Endothelial cell of umbilical vein (primary cell): ENCODE measurements at regions not wholly inside any gene's neighbourhood (a gene's known extent, or its start where the extent isn't known, plus 50 kb on each side); places are given as distances from the start of the nearest gene placed in this dataset.

Experiments used
- BruUV-seq: library from RNA; stranded (reverse); fragments of 400-500 nt; replicated peaks from 2 replicates; lab custom pipeline; 2021; lab: Mats Ljungman, UMichigan
- CTCF ChIA-PET: fragments of 300-600, 350-600 bp; sonication (Branson Sonifier 250); formaldehyde crosslinking; loops from one replicate; lab custom pipeline; 2021; ENCODE audit warnings: antibody characterized with exemption, inconsistent platforms; lab: Charles Lee
- POLR2A ChIA-PET: fragments of 300-600, 350-600 bp; sonication (Branson Sonifier 250); formaldehyde crosslinking; loops from one replicate; lab custom pipeline; 2021; ENCODE audit warnings: antibody characterized with exemption, inconsistent platforms; lab: Charles Lee
- DNase-seq: peaks from one replicate; pipeline ENCODE4 v3.0.0-alpha.2; 2011; ENCODE audit warnings: low read depth, low spot score
- FAIRE-seq: peaks from 2 replicates; lab custom pipeline; 2011; peaks lifted over from hg19 to GRCh38; lab: Jason Lieb, UNC
- H2AFZ ChIP-seq: 2 replicates; pipeline ENCODE4 v1.6.0; 2012; ENCODE audit warnings: low read depth, low read length, control low read depth, inconsistent platforms
- H3K27ac ChIP-seq: 2 replicates; pipeline ENCODE4 v1.5.1; 2011; ENCODE audit warnings: low read depth, mild to moderate bottlenecking, control low read depth, low read length, moderate library complexity; ENCODE audit not compliant: insufficient read depth
- H3K27me3 ChIP-seq, 2 experiments: 2 replicates each; pipeline versions ENCODE4 v1.6.0 to v1.6.1; 2011; ENCODE audit warnings: low read length in 2 of 2, mixed read lengths in 1 of 2; ENCODE audit not compliant: control insufficient read depth in 2 of 2, insufficient read depth in 2 of 2
- H3K36me3 ChIP-seq, 2 experiments: 2 replicates in 1 of 2; 3 replicates in 1 of 2; pipeline ENCODE4 v1.5.1; 2011; ENCODE audit warnings: low read length in 2 of 2, mild to moderate bottlenecking in 1 of 2, moderate library complexity in 1 of 2; ENCODE audit not compliant: control insufficient read depth in 2 of 2, insufficient read depth in 2 of 2; ENCODE audit errors: extremely low read depth in 1 of 2
- H3K4me1 ChIP-seq: 3 replicates; pipeline ENCODE4 v1.5.1; 2011; ENCODE audit warnings: mild to moderate bottlenecking, low read length; ENCODE audit not compliant: control insufficient read depth, insufficient read depth; ENCODE audit errors: extremely low read depth
- H3K4me2 ChIP-seq: 2 replicates; pipeline ENCODE4 v1.6.1; 2011; ENCODE audit warnings: low read length, control low read depth, mixed read lengths; ENCODE audit not compliant: insufficient read depth
- H3K4me3 ChIP-seq, 3 experiments: fragments of 200-600 bp in 1 of 3; sonication (generic), shearing (Covaris generic) in 1 of 3; replicated peaks in 1 of 3; 2 replicates each; pipeline ENCODE4 v1.5.1; 2011 to 2016; ENCODE audit warnings: control low read depth in 3 of 3, low read length in 3 of 3, mild to moderate bottlenecking in 2 of 3, inconsistent platforms in 1 of 3, low read depth in 1 of 3, moderate library complexity in 1 of 3; ENCODE audit not compliant: insufficient read depth in 1 of 3
- H3K79me2 ChIP-seq: 2 replicates; pipeline ENCODE4 v1.6.0; 2012; ENCODE audit warnings: low read length, inconsistent platforms; ENCODE audit not compliant: control insufficient read depth, insufficient read depth
- H3K9ac ChIP-seq: replicated peaks from 2 replicates; pipeline ENCODE3; 2011; ENCODE audit warnings: low read length, control low read depth; ENCODE audit not compliant: insufficient read depth; ENCODE audit errors: extremely low read depth
- H3K9me1 ChIP-seq: replicated peaks from 3 replicates; pipeline ENCODE4 v1.6.0; 2011; ENCODE audit warnings: mild to moderate bottlenecking, low read length; ENCODE audit not compliant: control insufficient read depth, insufficient read depth; ENCODE audit errors: extremely low read depth
- H3K9me3 ChIP-seq: replicated peaks from 2 replicates; pipeline ENCODE4 v1.5.1; 2012; ENCODE audit warnings: low read length, inconsistent platforms; ENCODE audit not compliant: control insufficient read depth, insufficient read depth
- H4K20me1 ChIP-seq: replicated peaks from 2 replicates; pipeline ENCODE3; 2011; ENCODE audit warnings: mild to moderate bottlenecking, low read length; ENCODE audit not compliant: control insufficient read depth, insufficient read depth; ENCODE audit errors: extremely low read depth
- EZH2 ChIP-seq: IDR thresholded peaks from 2 replicates; pipeline ENCODE4 v1.6.1; 2012; ENCODE audit warnings: borderline replicate concordance, low read depth, mild to moderate bottlenecking, moderate library complexity, low read length, inconsistent platforms; ENCODE audit not compliant: severe bottlenecking
- FOS ChIP-seq: IDR thresholded peaks from 2 replicates; pipeline ENCODE4 v1.6.1; 2011; ENCODE audit warnings: mild to moderate bottlenecking, low read length, moderate library complexity, borderline replicate concordance; ENCODE audit not compliant: insufficient read depth
- GATA2 ChIP-seq: IDR thresholded peaks from 2 replicates; pipeline ENCODE4 v1.7.0; 2011; ENCODE audit warnings: low read depth, mild to moderate bottlenecking, moderate library complexity, mixed read lengths, low read length; ENCODE audit not compliant: insufficient read length, insufficient read depth
- JUN ChIP-seq: IDR thresholded peaks from 2 replicates; pipeline ENCODE4 v1.6.1; 2011; ENCODE audit warnings: borderline replicate concordance, low read depth; ENCODE audit not compliant: insufficient read length, insufficient read depth
- POLR2A ChIP-seq: IDR thresholded peaks from 2 replicates; pipeline ENCODE4 v1.6.1; 2012; ENCODE audit warnings: low read depth, mild to moderate bottlenecking, control low read depth, low read length
- dilution Hi-C: fragments of 300-500 bp; cut with MboI; formaldehyde crosslinking; loops from one replicate; pipeline ENCODE4 v1.15.0; 2019; ENCODE audit warnings: low sequenced_read_pairs; ENCODE audit not compliant: extremely low pct_ligation_motif_present
- intact Hi-C: fragments of 100-400 bp; cut with micrococcal nuclease; formaldehyde crosslinking; loops from one replicate; pipeline ENCODE4 v1.10.0; 2022
- TF ChIP-seq, protein P1 (sequence below), 2 donors: IDR thresholded peaks; 1 replicate in 1 of 2; 2 replicates in 1 of 2; pipeline ENCODE4 v1.5.1; 2011; ENCODE audit warnings: low read length in 2 of 2, mild to moderate bottlenecking in 2 of 2, moderate library complexity in 2 of 2, control low read depth in 1 of 2, inconsistent platforms in 1 of 2, low read depth in 1 of 2; ENCODE audit not compliant: insufficient read depth in 1 of 2; ENCODE audit errors: extremely low read depth in 1 of 2

DNA sequence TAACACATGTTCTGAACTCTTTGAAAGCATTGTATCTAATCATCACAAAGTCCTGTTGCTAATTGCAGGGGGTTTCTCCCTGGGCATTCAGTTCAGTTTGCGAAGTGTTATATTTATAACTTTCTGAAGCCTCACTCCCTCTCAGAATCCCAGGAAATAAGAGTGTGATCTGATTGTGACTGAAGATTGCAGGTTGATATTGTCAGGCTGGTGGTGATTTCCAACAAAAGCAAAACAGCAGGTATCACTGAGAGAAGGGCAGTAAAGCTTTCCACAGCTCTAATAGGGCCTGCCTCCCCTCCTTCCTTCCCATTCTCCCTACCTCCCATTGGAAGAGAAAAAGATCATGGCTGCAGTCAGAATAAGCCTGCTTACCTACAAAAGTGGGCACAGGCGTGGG, 466.7 kb upstream of the FSHR start:
- H3K27me3 ChIP-seq, result no peaks in the 10 kb centered on the region
- H3K9me3 ChIP-seq, result no peaks in the 10 kb centered on the region
- TF ChIP-seq POLR2A, result no peak
- H3K9me1 ChIP-seq, result no peaks in the 10 kb centered on the region
- BruUV-seq, result no TSS peak
- no peak overlapping the region for H3K4me3 ChIP-seq
- H3K36me3 ChIP-seq, result no peaks in the 10 kb centered on the region
- H3K27ac ChIP-seq, result no peak overlapping the region
- ChIA-PET POLR2A (no interaction called here), CTCF (no interaction called here)
- H3K9ac ChIP-seq, result no peak overlapping the region
- H3K4me2 ChIP-seq, result no peak overlapping the region
- H4K20me1 ChIP-seq, result no peaks in the 10 kb centered on the region
- no peaks in the 10 kb centered on the region for H3K79me2 ChIP-seq
- no peak overlapping the region for H2AFZ ChIP-seq
- no peaks in the 10 kb centered on the region for H3K4me1 ChIP-seq
- intact Hi-C loops (no loop called here), dilution Hi-C loops (no loop called here)
- FAIRE-seq, result no peak
- DNase-seq, result no peak

DNA sequence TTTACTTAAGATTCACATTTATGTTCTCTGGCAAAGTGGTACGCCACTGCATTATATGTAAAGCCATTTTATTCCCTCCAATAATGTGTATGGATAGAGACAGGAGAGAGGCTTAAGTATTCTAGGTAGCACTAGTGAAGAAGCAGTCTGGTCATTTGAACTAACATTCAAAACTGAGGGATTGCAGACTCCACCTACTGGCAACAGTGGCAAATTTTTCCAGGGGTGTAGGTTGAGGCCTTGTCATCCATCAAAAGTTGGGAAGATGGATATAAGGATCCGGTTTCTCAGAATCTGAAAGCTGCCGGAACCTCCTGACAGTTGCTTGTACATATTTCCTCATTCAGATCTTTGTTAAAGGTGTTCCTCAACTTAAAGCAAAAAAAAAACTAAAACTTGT, 465.5 kb upstream of the FSHR start:
- no peaks in the 10 kb centered on the region for H3K9me1 ChIP-seq
- POLR2A ChIA-PET, result no interaction called here
- no peak overlapping the region for H3K4me2 ChIP-seq
- H3K9ac ChIP-seq, result no peak overlapping the region
- H3K27ac ChIP-seq, result no peak overlapping the region
- no peaks in the 10 kb centered on the region for H3K36me3 ChIP-seq
- TF ChIP-seq, protein P1, sequence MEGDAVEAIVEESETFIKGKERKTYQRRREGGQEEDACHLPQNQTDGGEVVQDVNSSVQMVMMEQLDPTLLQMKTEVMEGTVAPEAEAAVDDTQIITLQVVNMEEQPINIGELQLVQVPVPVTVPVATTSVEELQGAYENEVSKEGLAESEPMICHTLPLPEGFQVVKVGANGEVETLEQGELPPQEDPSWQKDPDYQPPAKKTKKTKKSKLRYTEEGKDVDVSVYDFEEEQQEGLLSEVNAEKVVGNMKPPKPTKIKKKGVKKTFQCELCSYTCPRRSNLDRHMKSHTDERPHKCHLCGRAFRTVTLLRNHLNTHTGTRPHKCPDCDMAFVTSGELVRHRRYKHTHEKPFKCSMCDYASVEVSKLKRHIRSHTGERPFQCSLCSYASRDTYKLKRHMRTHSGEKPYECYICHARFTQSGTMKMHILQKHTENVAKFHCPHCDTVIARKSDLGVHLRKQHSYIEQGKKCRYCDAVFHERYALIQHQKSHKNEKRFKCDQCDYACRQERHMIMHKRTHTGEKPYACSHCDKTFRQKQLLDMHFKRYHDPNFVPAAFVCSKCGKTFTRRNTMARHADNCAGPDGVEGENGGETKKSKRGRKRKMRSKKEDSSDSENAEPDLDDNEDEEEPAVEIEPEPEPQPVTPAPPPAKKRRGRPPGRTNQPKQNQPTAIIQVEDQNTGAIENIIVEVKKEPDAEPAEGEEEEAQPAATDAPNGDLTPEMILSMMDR (IDR thresholded peaks at IDR 0.05; ENCODE audit: extremely low read depth in 1 of 2, insufficient read depth in 1 of 2, low read depth in 1 of 2, low read length in 2 of 2), result no peak
- TF ChIP-seq POLR2A (no peak), FOS (no peak), JUN (no peak), EZH2 (no peak), GATA2 (no peak)
- dilution Hi-C loops, result no loop called here
- FAIRE-seq (no peak), DNase-seq (no peak)
- no peaks in the 10 kb centered on the region for H3K4me1 ChIP-seq
- no peaks in the 10 kb centered on the region for H3K9me3 ChIP-seq
- intact Hi-C loops, result no loop called here
- no TSS peak for BruUV-seq
- no peaks in the 10 kb centered on the region for H3K79me2 ChIP-seq
- CTCF ChIA-PET, result no interaction called here
- no peaks in the 10 kb centered on the region for H4K20me1 ChIP-seq
- H2AFZ ChIP-seq, result no peak overlapping the region
- no peak overlapping the region for H3K4me3 ChIP-seq
- no peaks in the 10 kb centered on the region for H3K27me3 ChIP-seq
